Lower leg skin (tissue), 3 donors: ENCODE measurements at regions not wholly inside any gene's neighbourhood (a gene's known extent, or its start where the extent isn't known, plus 50 kb on each side); places are given as distances from the start of the nearest gene placed in this dataset.

Source experiments
- POLR2A ChIP-seq, 2 donors: fragments of 450-650 bp; IDR thresholded peaks; one replicate each; pipeline ENCODE4 v1.6.1; 2016 to 2017; ENCODE audit warnings: antibody characterized with exemption in 2 of 2, mild to moderate bottlenecking in 1 of 2, moderate library complexity in 1 of 2
- TF ChIP-seq, protein P1 (sequence below), 3 donors: fragments of 450-650 bp; IDR thresholded peaks; one replicate each; pipeline ENCODE4 v1.5.1; 2016; ENCODE audit warnings: antibody characterized with exemption in 3 of 3, mild to moderate bottlenecking in 3 of 3, moderate library complexity in 2 of 3

DNA sequence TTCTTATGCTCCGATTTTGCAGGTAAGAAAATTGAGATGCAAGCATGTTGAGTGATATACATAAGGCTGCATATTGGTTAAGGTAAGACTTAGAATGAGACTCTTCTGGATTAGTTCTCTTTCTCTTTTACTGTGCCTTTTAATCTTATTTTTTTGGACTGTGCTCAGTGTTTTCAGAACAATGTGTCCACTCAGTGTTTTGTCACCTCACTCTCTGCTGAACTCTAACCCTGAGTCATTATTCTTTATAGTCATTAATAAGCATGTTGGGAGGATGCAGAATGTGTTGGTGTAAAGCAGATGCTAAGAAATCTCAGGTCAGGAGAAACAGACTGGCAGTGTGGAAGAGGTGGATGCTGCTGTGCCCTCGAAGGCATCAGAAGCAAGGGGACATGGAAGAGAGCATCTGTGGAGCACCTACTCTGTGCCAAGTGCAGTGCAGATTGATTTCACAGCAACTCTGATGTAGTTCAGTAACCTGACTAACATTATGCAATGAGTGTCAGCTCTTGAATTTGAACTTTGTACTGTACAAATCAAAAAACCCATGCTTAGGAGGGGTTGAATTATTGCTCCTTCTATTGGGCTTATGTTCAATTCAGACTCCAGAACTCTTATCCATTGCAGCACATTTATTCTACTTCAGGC is 80.7 kb upstream of the LARGE1 start:
- TF ChIP-seq, protein P1, sequence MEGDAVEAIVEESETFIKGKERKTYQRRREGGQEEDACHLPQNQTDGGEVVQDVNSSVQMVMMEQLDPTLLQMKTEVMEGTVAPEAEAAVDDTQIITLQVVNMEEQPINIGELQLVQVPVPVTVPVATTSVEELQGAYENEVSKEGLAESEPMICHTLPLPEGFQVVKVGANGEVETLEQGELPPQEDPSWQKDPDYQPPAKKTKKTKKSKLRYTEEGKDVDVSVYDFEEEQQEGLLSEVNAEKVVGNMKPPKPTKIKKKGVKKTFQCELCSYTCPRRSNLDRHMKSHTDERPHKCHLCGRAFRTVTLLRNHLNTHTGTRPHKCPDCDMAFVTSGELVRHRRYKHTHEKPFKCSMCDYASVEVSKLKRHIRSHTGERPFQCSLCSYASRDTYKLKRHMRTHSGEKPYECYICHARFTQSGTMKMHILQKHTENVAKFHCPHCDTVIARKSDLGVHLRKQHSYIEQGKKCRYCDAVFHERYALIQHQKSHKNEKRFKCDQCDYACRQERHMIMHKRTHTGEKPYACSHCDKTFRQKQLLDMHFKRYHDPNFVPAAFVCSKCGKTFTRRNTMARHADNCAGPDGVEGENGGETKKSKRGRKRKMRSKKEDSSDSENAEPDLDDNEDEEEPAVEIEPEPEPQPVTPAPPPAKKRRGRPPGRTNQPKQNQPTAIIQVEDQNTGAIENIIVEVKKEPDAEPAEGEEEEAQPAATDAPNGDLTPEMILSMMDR (IDR thresholded peaks at IDR 0.05): no peak
- no peak for TF ChIP-seq POLR2A (IDR thresholded peaks at IDR 0.05)
